GM18868 (cell line): ENCODE measurements at regions not wholly inside any gene's neighbourhood (a gene's known extent, or its start where the extent isn't known, plus 50 kb on each side); places are given as distances from the start of the nearest gene placed in this dataset.

Experiments
- ATAC-seq: cut with Tn5 transposase; IDR thresholded peaks from one replicate; pipeline ENCODE4 v1.9.1; 2021; ENCODE audit warnings: mild to moderate bottlenecking, moderate library complexity; ENCODE audit not compliant: unreplicated experiment

GRCh38 chr1:98049370-98050135 is 128.7 kb upstream of the DPYD start:
- ATAC-seq = no peak

DNA sequence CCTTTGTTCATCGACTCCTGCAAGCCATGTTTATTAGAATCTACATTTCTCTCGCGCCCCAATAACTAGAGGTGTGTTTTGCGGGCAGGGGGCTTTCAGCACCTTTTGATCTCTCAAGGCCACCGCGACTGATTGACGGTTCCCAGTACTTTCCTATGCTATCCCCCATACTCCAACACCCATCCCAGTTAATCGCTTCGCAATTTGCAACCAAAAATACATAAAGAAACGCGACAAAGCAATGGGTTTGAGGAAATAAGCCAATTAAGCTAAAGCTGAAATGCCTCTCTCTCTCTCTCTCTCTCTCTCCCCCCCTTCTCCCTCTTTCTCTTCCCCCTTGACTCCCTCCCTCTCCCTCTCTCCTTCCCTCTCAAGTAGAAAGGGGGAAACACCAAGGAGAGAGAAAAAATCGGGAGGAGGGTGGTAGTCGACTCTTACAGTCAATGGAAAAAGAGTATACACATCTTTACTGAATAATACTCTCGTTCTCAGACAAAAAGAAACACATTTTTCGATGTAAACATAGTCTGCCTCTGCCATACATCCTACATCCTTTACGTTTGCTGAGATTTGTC is 128.0 kb upstream of the DPYD start:
- ATAC-seq = no peak

DNA sequence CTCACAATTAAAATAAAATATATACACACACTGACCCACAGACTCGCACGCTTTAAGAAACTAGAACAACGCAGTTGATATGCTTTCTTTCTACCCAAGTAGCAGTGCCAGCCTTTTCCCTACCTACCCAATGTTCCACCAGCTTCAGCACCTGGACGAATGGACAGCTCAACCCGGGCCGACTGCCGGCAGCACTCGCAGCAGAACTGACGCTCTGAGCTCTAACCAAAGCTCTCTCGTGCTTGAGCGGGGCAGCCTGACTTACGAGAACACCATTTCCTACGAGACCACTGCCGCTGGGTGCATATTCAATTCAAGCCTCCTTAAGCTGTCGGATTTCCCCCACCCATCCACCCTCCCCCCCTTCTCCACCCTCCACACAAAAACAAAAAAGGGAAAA is 127.4 kb upstream of the DPYD start:
- ATAC-seq = peak; percentile 61

- ATAC-seq = no peak
Observed at GRCh38 chr1:98047171-98047570, 126.3 kb upstream of the DPYD start.

DNA sequence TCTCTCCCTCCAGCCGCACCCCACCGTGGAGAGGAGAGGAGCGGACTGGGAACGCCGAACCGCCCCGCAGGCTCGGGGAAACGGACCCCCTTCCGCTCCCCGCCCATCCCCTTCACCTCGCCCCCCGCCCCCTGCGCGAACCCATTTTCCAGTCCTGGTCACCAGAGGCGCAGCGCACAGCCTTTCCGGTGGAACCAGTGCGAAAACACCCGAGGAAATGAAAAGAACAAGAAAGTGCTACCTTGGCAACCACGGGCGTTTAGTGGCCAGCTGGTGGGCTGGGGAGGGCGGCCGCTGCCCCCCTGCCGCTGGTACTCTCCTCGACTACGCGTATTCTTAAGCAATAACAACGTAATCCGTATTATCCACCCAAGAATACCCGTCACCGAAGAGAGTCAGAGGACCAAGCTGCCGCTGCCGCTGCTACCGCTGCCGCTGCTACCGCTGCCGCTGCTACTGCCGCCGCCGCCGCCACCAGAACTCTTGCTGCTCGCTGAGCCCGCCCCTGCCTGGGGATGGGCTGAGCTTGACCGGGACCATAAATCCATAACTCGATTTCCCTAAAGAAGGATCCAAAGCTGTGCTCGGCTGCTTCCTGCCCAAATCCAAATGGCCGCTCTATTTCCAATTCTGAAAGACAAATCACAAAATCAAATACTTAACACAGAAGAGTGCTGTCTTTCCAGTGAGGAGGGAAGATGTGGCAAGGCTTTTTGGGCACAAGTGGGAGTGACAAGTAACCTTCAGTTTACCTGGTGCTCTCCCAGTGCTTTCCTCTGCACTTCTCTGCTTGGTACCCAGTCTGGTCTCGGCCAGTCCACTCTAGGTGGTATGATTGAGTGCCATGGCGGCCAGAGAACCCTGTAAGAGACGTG is 125.2 kb upstream of the DPYD start:
- ATAC-seq = peak; percentile 49

DNA sequence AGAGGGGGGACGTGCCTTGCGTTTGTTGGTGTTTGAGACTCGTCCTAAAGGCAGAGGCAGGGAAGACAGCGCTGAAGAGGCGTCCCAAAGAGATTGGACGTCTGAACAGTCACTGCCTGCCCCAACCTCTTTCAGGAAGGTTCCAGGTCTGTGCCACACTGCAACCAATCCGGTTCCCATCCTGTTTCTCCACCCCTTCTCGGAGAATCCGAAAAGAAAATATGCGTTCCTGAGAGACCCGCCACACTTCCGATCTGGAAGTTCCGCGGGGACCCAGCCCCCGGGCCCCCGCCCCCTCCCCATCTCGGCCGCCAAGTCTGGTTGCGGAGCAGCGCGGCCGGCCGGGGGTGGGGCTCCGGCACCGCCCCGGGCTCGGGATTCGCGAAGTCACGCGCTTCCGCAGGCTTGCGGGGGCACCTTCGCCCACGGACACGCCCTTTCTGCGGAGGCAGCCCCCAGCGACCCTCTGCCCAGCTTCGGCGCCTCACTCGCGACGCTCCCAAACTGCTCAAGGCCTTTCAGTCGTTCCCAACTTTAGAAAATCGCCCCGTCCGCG is 124.5 kb upstream of the DPYD start:
- ATAC-seq = no peak

DNA sequence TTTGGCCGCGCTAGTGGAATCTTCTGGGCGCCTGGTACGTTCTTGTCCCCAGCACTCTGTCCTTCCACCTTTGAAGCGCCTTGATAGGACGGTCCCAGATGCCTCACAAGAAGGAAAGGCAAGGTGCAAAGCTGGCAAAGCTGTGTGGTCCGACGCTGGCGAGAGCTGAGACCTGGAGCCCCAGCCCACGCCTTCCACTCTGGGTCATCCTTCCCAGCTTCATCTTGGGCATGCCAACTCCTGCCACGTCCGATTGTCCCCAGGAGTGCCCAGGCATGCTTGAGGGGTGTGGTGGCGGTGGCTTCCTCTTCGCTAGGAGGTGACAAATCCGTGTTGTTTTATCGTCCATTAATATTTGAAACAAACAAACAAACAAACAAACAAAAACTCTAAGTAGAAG is 123.9 kb upstream of the DPYD start:
- no peak for ATAC-seq

- ATAC-seq = no peak
Observed at GRCh38 chr1:98044071-98044697, 123.3 kb upstream of the DPYD start.

- no peak for ATAC-seq
Observed at GRCh38 chr1:98035602-98036002, 114.8 kb upstream of the DPYD start.

DNA sequence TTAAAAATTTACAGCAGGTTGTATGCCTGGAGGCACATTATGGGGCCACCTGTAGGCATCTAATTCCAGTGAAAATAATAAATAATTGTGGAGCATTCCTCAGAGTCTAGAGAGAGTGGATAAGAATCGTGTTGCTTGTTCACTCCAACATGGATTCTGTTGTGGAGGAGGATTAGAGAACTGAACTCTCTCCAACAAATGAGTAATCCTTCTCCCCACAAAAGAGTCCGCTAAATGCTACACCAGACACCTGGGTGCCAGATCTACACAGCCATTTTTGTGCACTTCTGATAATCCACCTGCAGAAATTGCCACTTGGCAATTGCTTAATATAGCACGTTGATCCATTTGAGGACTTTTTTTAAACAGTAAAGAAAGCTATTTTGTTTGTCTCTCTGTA is 113.7 kb upstream of the DPYD start:
- ATAC-seq = no peak

GRCh38 chr1:98032958-98033357 is 112.1 kb upstream of the DPYD start:
- ATAC-seq = no peak

- ATAC-seq = no peak
Observed at GRCh38 chr1:98030976-98031375, 110.1 kb upstream of the DPYD start.

DNA sequence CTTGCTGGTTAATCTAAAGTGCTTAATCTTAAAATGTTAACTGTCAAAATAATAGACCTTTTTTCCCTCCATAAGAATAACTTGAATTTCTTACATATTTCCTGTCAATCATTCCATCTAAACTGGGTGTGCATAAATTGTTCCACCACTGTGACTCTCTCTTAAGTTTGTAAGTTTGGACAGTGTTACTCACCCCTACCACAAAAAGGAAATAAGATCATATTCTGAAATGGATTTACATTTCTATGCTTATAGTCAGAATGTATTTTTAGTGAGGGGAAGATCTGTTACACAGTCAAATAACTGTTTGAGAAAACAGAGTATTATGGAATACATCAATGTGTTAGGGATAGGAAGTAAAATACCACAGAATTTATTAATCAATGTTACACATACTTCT is 109.6 kb upstream of the DPYD start:
- no peak for ATAC-seq

DNA sequence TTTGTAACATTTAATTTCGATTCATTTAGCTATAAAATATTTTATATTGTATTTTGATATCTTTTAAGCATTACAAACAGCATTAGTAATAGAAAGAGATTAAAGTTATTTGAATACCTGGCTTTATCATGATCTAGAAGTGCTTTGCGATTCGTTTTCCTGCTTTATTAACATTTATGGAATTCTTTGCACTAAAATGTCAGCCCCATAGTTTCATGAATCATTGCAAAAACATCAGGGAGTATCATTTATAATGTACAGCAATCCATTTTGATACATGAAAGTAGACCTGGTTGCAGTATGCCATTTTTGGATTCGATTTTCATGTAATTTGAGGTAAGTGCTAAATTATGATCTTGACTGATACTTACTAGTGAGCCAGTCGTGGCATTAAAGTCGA is 108.0 kb upstream of the DPYD start:
- ATAC-seq = no peak

- ATAC-seq = no peak
Observed at GRCh38 chr1:98027103-98027705, 106.4 kb upstream of the DPYD start.

DNA sequence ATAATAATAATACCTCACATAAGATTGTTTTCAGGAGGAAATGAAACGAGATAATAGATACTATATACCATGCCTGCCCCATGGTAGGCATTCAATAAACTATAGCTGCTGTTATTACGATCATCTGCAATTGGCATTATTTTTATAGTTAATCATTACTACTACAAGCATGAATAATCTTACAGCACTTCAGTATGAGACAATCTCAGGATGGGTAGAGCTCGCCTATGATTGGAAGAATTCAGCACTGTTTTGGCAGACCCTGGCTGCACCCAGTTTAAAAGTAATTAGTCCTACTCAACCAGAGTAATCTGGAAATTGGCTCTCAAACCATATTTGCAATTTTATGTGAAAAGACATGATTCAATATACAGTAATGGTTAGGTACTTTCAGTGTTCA is 105.0 kb upstream of the DPYD start:
- no peak for ATAC-seq

GRCh38 chr1:98021126-98021525 is 100.3 kb upstream of the DPYD start:
- ATAC-seq = no peak

- no peak for ATAC-seq
Observed at GRCh38 chr1:98019747-98020146, 98.9 kb upstream of the DPYD start.

- no peak for ATAC-seq
Observed at GRCh38 chr1:98018074-98018473, 97.2 kb upstream of the DPYD start.

DNA sequence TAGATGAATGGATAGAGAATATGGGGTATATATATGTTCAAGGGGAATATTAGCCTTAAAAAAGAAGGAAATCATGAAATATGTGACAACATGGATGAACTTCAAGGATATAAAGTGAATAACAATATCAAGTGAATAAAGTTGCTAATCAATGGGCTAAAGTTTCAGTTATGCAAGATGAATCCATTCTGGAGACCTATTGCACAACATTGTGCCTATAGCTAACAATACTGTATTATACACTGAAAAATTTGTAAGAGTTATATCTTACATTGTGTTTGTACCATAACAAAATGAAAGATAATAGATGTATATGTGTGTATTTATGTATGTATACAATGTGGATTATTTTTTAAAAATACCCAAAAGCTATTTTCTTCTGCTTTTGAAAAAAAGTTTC is 96.3 kb upstream of the DPYD start:
- no peak for ATAC-seq

GRCh38 chr1:98008373-98008772 is 87.5 kb upstream of the DPYD start:
- ATAC-seq = no peak
